ENCODE measurements at regions not wholly inside any gene's neighbourhood (a gene's known extent, or its start where the extent isn't known, plus 50 kb on each side); places are given as distances from the start of the nearest gene placed in this dataset.

DNA sequence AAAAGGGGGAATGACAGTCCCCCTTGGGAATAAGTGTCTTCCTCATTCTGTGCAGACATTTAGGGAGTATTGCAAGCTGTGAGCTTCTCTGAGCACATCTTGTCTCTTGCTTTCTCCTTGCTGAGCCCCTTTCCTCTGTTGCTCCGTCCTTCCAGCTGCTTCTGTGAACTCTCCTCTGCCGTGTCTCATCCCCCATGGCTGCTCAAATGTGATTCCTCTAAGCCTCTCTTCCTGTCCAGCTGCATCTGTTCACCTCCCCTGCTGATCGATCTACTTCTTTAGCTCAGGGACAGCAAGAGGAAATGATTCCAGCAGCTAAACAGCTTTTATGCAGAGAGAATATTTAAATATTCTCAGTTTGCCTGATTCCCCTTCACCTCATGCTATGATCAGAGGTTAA lies 328.0 kb upstream of the DNAJC19 start:
- Histone ChIP-seq H3F3A (replicated peaks; ENCODE audit: low read depth) (no peaks in the 10 kb centered on the region), H3K4me3 (no peak overlapping the region), H3K27ac (ENCODE audit: low read depth) (no peak overlapping the region), H3K79me2 (replicated peaks; ENCODE audit: insufficient read depth) (no peaks in the 10 kb centered on the region), H3K9me2 (ENCODE audit: insufficient read depth) (0 out of 2 replicates have a peak, but pooled peaks cover 4% of the 10 kb centered on the region), H3K4me1 (ENCODE audit: insufficient read depth) (peaks cover 2% of the 10 kb centered on the region; the same call in 1 of the 2 replicates), H3K27me3 (ENCODE audit: insufficient read depth) (no peaks in the 10 kb centered on the region), H3K36me3 (ENCODE audit: insufficient read depth) (no peaks in the 10 kb centered on the region), H3K4me2 (no peak overlapping the region), H2AFZ (no peak overlapping the region), H4K20me1 (replicated peaks; ENCODE audit: insufficient read depth) (no peaks in the 10 kb centered on the region; the same call in 1 of the 2 replicates)
- ATAC-seq (no peak), DNase-seq (ENCODE audit: low spot score) (no peak)
- no peak overlapping the region for H3K27ac Mint-ChIP-seq
- no peaks in the 10 kb centered on the region for H3K27me3 Mint-ChIP-seq (ENCODE audit: insufficient read depth, low read depth, poor library complexity)
- H3K9me3 Mint-ChIP-seq: peaks cover 2% of the 10 kb centered on the region; the same call in 1 of the 3 replicates
- no peak overlapping the region for H3K4me3 Mint-ChIP-seq
- no peak for TF ChIP-seq ZNF114 (CRISPR knock-in tag; IDR thresholded peaks at IDR 0.05)
- TF ChIP-seq, protein P1, sequence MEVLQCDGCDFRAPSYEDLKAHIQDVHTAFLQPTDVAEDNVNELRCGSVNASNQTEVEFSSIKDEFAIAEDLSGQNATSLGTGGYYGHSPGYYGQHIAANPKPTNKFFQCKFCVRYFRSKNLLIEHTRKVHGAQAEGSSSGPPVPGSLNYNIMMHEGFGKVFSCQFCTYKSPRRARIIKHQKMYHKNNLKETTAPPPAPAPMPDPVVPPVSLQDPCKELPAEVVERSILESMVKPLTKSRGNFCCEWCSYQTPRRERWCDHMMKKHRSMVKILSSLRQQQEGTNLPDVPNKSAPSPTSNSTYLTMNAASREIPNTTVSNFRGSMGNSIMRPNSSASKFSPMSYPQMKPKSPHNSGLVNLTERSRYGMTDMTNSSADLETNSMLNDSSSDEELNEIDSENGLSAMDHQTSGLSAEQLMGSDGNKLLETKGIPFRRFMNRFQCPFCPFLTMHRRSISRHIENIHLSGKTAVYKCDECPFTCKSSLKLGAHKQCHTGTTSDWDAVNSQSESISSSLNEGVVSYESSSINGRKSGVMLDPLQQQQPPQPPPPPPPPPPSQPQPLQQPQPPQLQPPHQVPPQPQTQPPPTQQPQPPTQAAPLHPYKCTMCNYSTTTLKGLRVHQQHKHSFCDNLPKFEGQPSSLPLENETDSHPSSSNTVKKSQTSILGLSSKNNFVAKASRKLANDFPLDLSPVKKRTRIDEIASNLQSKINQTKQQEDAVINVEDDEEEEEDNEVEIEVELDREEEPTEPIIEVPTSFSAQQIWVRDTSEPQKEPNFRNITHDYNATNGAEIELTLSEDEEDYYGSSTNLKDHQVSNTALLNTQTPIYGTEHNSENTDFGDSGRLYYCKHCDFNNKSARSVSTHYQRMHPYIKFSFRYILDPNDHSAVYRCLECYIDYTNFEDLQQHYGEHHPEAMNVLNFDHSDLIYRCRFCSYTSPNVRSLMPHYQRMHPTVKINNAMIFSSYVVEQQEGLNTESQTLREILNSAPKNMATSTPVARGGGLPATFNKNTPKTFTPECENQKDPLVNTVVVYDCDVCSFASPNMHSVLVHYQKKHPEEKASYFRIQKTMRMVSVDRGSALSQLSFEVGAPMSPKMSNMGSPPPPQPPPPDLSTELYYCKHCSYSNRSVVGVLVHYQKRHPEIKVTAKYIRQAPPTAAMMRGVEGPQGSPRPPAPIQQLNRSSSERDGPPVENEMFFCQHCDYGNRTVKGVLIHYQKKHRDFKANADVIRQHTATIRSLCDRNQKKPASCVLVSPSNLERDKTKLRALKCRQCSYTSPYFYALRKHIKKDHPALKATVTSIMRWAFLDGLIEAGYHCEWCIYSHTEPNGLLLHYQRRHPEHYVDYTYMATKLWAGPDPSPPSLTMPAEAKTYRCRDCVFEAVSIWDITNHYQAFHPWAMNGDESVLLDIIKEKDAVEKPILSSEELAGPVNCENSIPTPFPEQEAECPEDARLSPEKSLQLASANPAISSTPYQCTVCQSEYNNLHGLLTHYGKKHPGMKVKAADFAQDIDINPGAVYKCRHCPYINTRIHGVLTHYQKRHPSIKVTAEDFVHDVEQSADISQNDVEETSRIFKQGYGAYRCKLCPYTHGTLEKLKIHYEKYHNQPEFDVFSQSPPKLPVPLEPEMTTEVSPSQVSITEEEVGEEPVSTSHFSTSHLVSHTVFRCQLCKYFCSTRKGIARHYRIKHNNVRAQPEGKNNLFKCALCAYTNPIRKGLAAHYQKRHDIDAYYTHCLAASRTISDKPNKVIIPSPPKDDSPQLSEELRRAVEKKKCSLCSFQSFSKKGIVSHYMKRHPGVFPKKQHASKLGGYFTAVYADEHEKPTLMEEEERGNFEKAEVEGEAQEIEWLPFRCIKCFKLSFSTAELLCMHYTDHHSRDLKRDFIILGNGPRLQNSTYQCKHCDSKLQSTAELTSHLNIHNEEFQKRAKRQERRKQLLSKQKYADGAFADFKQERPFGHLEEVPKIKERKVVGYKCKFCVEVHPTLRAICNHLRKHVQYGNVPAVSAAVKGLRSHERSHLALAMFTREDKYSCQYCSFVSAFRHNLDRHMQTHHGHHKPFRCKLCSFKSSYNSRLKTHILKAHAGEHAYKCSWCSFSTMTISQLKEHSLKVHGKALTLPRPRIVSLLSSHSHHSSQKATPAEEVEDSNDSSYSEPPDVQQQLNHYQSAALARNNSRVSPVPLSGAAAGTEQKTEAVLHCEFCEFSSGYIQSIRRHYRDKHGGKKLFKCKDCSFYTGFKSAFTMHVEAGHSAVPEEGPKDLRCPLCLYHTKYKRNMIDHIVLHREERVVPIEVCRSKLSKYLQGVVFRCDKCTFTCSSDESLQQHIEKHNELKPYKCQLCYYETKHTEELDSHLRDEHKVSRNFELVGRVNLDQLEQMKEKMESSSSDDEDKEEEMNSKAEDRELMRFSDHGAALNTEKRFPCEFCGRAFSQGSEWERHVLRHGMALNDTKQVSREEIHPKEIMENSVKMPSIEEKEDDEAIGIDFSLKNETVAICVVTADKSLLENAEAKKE (CRISPR knock-in tag; IDR thresholded peaks at IDR 0.05): no peak
- no peak for TF ChIP-seq EZH2 (IDR thresholded peaks at IDR 0.05; ENCODE audit: low read depth, unreplicated experiment)
- no peak for TF ChIP-seq STAT1 (IDR thresholded peaks at IDR 0.05; ENCODE audit: unreplicated experiment)
- TF ChIP-seq EZH2phosphoT487 (IDR thresholded peaks at IDR 0.05; ENCODE audit: unreplicated experiment): no peak
- no peak for TF ChIP-seq NANOG (IDR thresholded peaks at IDR 0.05; ENCODE audit: borderline replicate concordance)
- no peak for TF ChIP-seq CREB1 (CRISPR knock-in tag; IDR thresholded peaks at IDR 0.05; ENCODE audit: low read depth)
- no peak for TF ChIP-seq JUNB (IDR thresholded peaks at IDR 0.05; ENCODE audit: unreplicated experiment)
- no peak for TF ChIP-seq POLR2AphosphoS5 (IDR thresholded peaks at IDR 0.05; ENCODE audit: low read depth)
- TF ChIP-seq, protein P2, sequence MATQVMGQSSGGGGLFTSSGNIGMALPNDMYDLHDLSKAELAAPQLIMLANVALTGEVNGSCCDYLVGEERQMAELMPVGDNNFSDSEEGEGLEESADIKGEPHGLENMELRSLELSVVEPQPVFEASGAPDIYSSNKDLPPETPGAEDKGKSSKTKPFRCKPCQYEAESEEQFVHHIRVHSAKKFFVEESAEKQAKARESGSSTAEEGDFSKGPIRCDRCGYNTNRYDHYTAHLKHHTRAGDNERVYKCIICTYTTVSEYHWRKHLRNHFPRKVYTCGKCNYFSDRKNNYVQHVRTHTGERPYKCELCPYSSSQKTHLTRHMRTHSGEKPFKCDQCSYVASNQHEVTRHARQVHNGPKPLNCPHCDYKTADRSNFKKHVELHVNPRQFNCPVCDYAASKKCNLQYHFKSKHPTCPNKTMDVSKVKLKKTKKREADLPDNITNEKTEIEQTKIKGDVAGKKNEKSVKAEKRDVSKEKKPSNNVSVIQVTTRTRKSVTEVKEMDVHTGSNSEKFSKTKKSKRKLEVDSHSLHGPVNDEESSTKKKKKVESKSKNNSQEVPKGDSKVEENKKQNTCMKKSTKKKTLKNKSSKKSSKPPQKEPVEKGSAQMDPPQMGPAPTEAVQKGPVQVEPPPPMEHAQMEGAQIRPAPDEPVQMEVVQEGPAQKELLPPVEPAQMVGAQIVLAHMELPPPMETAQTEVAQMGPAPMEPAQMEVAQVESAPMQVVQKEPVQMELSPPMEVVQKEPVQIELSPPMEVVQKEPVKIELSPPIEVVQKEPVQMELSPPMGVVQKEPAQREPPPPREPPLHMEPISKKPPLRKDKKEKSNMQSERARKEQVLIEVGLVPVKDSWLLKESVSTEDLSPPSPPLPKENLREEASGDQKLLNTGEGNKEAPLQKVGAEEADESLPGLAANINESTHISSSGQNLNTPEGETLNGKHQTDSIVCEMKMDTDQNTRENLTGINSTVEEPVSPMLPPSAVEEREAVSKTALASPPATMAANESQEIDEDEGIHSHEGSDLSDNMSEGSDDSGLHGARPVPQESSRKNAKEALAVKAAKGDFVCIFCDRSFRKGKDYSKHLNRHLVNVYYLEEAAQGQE (IDR thresholded peaks at IDR 0.05; ENCODE audit: unreplicated experiment): no peak
- TF ChIP-seq ZNF331 (CRISPR knock-in tag; IDR thresholded peaks at IDR 0.05; ENCODE audit: low read depth): no peak
- TF ChIP-seq, protein P3, sequence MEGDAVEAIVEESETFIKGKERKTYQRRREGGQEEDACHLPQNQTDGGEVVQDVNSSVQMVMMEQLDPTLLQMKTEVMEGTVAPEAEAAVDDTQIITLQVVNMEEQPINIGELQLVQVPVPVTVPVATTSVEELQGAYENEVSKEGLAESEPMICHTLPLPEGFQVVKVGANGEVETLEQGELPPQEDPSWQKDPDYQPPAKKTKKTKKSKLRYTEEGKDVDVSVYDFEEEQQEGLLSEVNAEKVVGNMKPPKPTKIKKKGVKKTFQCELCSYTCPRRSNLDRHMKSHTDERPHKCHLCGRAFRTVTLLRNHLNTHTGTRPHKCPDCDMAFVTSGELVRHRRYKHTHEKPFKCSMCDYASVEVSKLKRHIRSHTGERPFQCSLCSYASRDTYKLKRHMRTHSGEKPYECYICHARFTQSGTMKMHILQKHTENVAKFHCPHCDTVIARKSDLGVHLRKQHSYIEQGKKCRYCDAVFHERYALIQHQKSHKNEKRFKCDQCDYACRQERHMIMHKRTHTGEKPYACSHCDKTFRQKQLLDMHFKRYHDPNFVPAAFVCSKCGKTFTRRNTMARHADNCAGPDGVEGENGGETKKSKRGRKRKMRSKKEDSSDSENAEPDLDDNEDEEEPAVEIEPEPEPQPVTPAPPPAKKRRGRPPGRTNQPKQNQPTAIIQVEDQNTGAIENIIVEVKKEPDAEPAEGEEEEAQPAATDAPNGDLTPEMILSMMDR (conservative IDR thresholded peaks at IDR 0.05; ENCODE audit: low read depth in 2 of 2): no peak
- TF ChIP-seq, protein P4, sequence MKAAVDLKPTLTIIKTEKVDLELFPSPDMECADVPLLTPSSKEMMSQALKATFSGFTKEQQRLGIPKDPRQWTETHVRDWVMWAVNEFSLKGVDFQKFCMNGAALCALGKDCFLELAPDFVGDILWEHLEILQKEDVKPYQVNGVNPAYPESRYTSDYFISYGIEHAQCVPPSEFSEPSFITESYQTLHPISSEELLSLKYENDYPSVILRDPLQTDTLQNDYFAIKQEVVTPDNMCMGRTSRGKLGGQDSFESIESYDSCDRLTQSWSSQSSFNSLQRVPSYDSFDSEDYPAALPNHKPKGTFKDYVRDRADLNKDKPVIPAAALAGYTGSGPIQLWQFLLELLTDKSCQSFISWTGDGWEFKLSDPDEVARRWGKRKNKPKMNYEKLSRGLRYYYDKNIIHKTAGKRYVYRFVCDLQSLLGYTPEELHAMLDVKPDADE (IDR thresholded peaks at IDR 0.05): no peak
- H3K4me1 Mint-ChIP-seq: peaks cover 12% of the 10 kb centered on the region
- peaks cover 5% of the 10 kb centered on the region; the same call in 1 of the 3 replicates for H3K36me3 Mint-ChIP-seq (ENCODE audit: low read depth)

All from GM23338 (cell line).